ENCODE measurements at regions not wholly inside any gene's neighbourhood (a gene's known extent, or its start where the extent isn't known, plus 50 kb on each side); places are given as distances from the start of the nearest gene placed in this dataset.

- DNase-seq (ENCODE audit: low read depth, low spot score), result peak; percentile 25
Observed at GRCh38 chr4:161133586-161134276, 1030.1 kb downstream of the FSTL5 start.

GRCh38 chr4:161132715-161133425, 1030.9 kb downstream of the FSTL5 start:
- DNase-seq (ENCODE audit: low read depth, low spot score), result no peak

GRCh38 chr4:161121451-161121850, 1042.3 kb downstream of the FSTL5 start:
- no peak for DNase-seq (ENCODE audit: low read depth, low spot score)

GRCh38 chr4:161101881-161102280, 1061.9 kb downstream of the FSTL5 start:
- no peak for DNase-seq (ENCODE audit: low read depth, low spot score)

GRCh38 chr4:161097821-161098220, 1066.0 kb downstream of the FSTL5 start:
- no peak for DNase-seq (ENCODE audit: low read depth, low spot score)

- DNase-seq (ENCODE audit: low read depth, low spot score), result no peak
Observed at GRCh38 chr4:161061046-161061445, 1102.8 kb downstream of the FSTL5 start.
